ENCODE measurements at regions not wholly inside any gene's neighbourhood (a gene's known extent, or its start where the extent isn't known, plus 50 kb on each side); places are given as distances from the start of the nearest gene placed in this dataset.
"Not testable (repeated sequence)": the region's sequence is repeated elsewhere in the genome, so short reads cannot be mapped to it uniquely, and the experiment has no call there.

- Mint-ChIP-seq H3K4me1 (peaks cover 4% of the 10 kb centered on the region), H3K27me3 (ENCODE audit: low read depth) (peaks cover 18% of the 10 kb centered on the region), H3K27ac (no peak overlapping the region), H3K4me3 (no peak overlapping the region), H3K36me3 (no peaks in the 10 kb centered on the region), H3K9me3 (no peaks in the 10 kb centered on the region)
- TF ChIP-seq CTCF (IDR thresholded peaks at IDR 0.05; ENCODE audit: unreplicated experiment) = no peak
- no peak for DNase-seq (ENCODE audit: low spot score in 2 of 2, unreplicated experiment in 2 of 2)
Measured at GRCh38 chr6:137387096-137387764, 107.0 kb downstream of the OLIG3 start.

- not testable (repeated sequence) for H3K36me3 Mint-ChIP-seq; DNase-seq (ENCODE audit: low spot score in 2 of 2, unreplicated experiment in 2 of 2); H3K4me3 Mint-ChIP-seq; H3K27ac Mint-ChIP-seq; H3K4me1 Mint-ChIP-seq
- Mint-ChIP-seq H3K27me3 (ENCODE audit: low read depth) (peaks cover 13% of the 10 kb centered on the region), H3K9me3 (peaks cover 31% of the 10 kb centered on the region)
Measured at GRCh38 chr6:137383287-137383686, 110.9 kb downstream of the OLIG3 start.

- peaks cover 36% of the 10 kb centered on the region for H3K9me3 Mint-ChIP-seq
- DNase-seq (ENCODE audit: low spot score in 2 of 2, unreplicated experiment in 2 of 2) = no peak
- no peaks in the 10 kb centered on the region for H3K4me1 Mint-ChIP-seq
- no peak overlapping the region for H3K4me3 Mint-ChIP-seq
- H3K27ac Mint-ChIP-seq = no peak overlapping the region
- no peak for TF ChIP-seq CTCF (IDR thresholded peaks at IDR 0.05; ENCODE audit: unreplicated experiment)
- no peaks in the 10 kb centered on the region for H3K36me3 Mint-ChIP-seq
- no peaks in the 10 kb centered on the region for H3K27me3 Mint-ChIP-seq (ENCODE audit: low read depth)
Measured at GRCh38 chr6:137378090-137378369, 116.2 kb downstream of the OLIG3 start.

GRCh38 chr6:137373296-137373695, 120.9 kb downstream of the OLIG3 start:
- no peak overlapping the region for H3K4me3 Mint-ChIP-seq
- no peaks in the 10 kb centered on the region for H3K36me3 Mint-ChIP-seq
- DNase-seq (ENCODE audit: low spot score in 2 of 2, unreplicated experiment in 2 of 2) = no peak
- H3K27me3 Mint-ChIP-seq (ENCODE audit: low read depth) = no peaks in the 10 kb centered on the region
- TF ChIP-seq CTCF (IDR thresholded peaks at IDR 0.05; ENCODE audit: unreplicated experiment) = no peak
- no peak overlapping the region for H3K27ac Mint-ChIP-seq
- H3K4me1 Mint-ChIP-seq = peaks cover 3% of the 10 kb centered on the region
- H3K9me3 Mint-ChIP-seq = peaks cover 5% of the 10 kb centered on the region

- no peak for DNase-seq (ENCODE audit: low spot score in 2 of 2, unreplicated experiment in 2 of 2)
- Mint-ChIP-seq H3K4me1 (peaks cover 6% of the 10 kb centered on the region), H3K27ac (no peak overlapping the region), H3K9me3 (no peaks in the 10 kb centered on the region), H3K36me3 (no peaks in the 10 kb centered on the region), H3K4me3 (no peak overlapping the region), H3K27me3 (ENCODE audit: low read depth) (no peaks in the 10 kb centered on the region)
- no peak for TF ChIP-seq CTCF (IDR thresholded peaks at IDR 0.05; ENCODE audit: unreplicated experiment)
Measured at GRCh38 chr6:137372532-137372931, 121.7 kb downstream of the OLIG3 start.

- Mint-ChIP-seq H3K4me1 (peaks cover 6% of the 10 kb centered on the region), H3K36me3 (no peaks in the 10 kb centered on the region), H3K9me3 (no peaks in the 10 kb centered on the region), H3K27ac (no peak overlapping the region), H3K4me3 (no peak overlapping the region), H3K27me3 (ENCODE audit: low read depth) (no peaks in the 10 kb centered on the region)
- no peak for TF ChIP-seq CTCF (IDR thresholded peaks at IDR 0.05; ENCODE audit: unreplicated experiment)
- no peak for DNase-seq (ENCODE audit: low spot score in 2 of 2, unreplicated experiment in 2 of 2)
Measured at GRCh38 chr6:137371634-137372016, 122.6 kb downstream of the OLIG3 start.
